Non-pigmented ciliary epithelial cell (primary cell): ENCODE measurements at regions not wholly inside any gene's neighbourhood (a gene's known extent, or its start where the extent isn't known, plus 50 kb on each side); places are given as distances from the start of the nearest gene placed in this dataset.
"Not testable (repeated sequence)": the region's sequence is repeated elsewhere in the genome, so short reads cannot be mapped to it uniquely, and the experiment has no call there.

Experiments
- DNase-seq: peaks from one replicate; pipeline ENCODE4 v3.0.0-alpha.2; 2010; ENCODE audit warnings: low read depth

- DNase-seq: no peak
Measured at GRCh38 chr1:143698016-143698415, 273.8 kb downstream of the FAM72C start.

GRCh38 chr1:143694085-143694484 is 277.7 kb downstream of the FAM72C start:
- DNase-seq: no peak

- DNase-seq: no peak
Measured at GRCh38 chr1:143691971-143692529, 279.7 kb downstream of the FAM72C start.

- DNase-seq: no peak
Measured at GRCh38 chr1:143691400-143691891, 280.3 kb downstream of the FAM72C start.

GRCh38 chr1:143689781-143690180 is 282.0 kb downstream of the FAM72C start:
- DNase-seq: no peak

GRCh38 chr1:143680304-143680703 is 291.5 kb downstream of the FAM72C start:
- no peak for DNase-seq

GRCh38 chr1:143672983-143673382 is 298.8 kb downstream of the FAM72C start:
- no peak for DNase-seq

GRCh38 chr1:143667730-143668129 is 304.1 kb downstream of the FAM72C start:
- no peak for DNase-seq

- DNase-seq: no peak
Measured at GRCh38 chr1:143666851-143667250, 304.9 kb downstream of the FAM72C start.

- no peak for DNase-seq
Measured at GRCh38 chr1:143665606-143666005, 306.2 kb downstream of the FAM72C start.

GRCh38 chr1:143663056-143663455 is 308.7 kb downstream of the FAM72C start:
- not testable (repeated sequence) for DNase-seq

- DNase-seq: no peak
Measured at GRCh38 chr1:143661418-143662101, 310.2 kb downstream of the FAM72C start.

- no peak for DNase-seq
Measured at GRCh38 chr1:143660354-143660941, 311.3 kb downstream of the FAM72C start.

GRCh38 chr1:143653429-143653802 is 318.4 kb downstream of the FAM72C start:
- no peak for DNase-seq

- no peak for DNase-seq
Measured at GRCh38 chr1:143652744-143653428, 318.9 kb downstream of the FAM72C start.

GRCh38 chr1:143652187-143652586 is 319.6 kb downstream of the FAM72C start:
- no peak for DNase-seq

GRCh38 chr1:143651350-143651992 is 320.3 kb downstream of the FAM72C start:
- no peak for DNase-seq

GRCh38 chr1:143644035-143644434 is 327.8 kb downstream of the FAM72C start:
- not testable (repeated sequence) for DNase-seq

- DNase-seq: no peak
Measured at GRCh38 chr1:143643148-143643885, 328.5 kb downstream of the FAM72C start.

GRCh38 chr1:143625886-143626285 is 345.9 kb downstream of the FAM72C start:
- no peak for DNase-seq

- no peak for DNase-seq
Measured at GRCh38 chr1:143619851-143620250, 351.9 kb downstream of the FAM72C start.

- DNase-seq: no peak
Measured at GRCh38 chr1:143611159-143611558, 360.6 kb downstream of the FAM72C start.
